Suprapubic skin (tissue), 4 donors: ENCODE measurements at regions not wholly inside any gene's neighbourhood (a gene's known extent, or its start where the extent isn't known, plus 50 kb on each side); places are given as distances from the start of the nearest gene placed in this dataset.
"Not testable (repeated sequence)": the region's sequence is repeated elsewhere in the genome, so short reads cannot be mapped to it uniquely, and the experiment has no call there.

Source experiments
- DNase-seq, 2 donors: peaks; one replicate each; pipeline ENCODE4 v3.0.0-alpha.2; 2019; ENCODE audit warnings: low spot score in 2 of 2
- H3K27ac ChIP-seq: fragments of 200-600 bp; sonication (generic); one replicate; pipeline ENCODE4 v1.5.1; 2019
- H3K27me3 ChIP-seq: fragments of 200-600 bp; sonication (generic); one replicate; pipeline ENCODE4 v1.5.1; 2019
- H3K36me3 ChIP-seq: fragments of 200-600 bp; sonication (generic); one replicate; pipeline ENCODE4 v1.5.1; 2019
- H3K4me1 ChIP-seq: fragments of 200-600 bp; sonication (generic); one replicate; pipeline ENCODE4 v1.5.1; 2019
- H3K4me3 ChIP-seq: fragments of 200-600 bp; sonication (generic); one replicate; pipeline ENCODE4 v1.5.1; 2019; ENCODE audit warnings: mild to moderate bottlenecking
- H3K9me3 ChIP-seq: fragments of 200-600 bp; sonication (generic); one replicate; pipeline ENCODE4 v1.5.1; 2019
- CTCF ChIP-seq, 2 donors: fragments of 200-600 bp in 1 of 2; fragments of 450-650 bp in 1 of 2; sonication (generic) in 1 of 2; IDR thresholded peaks; one replicate each; pipeline ENCODE4 v1.5.1; 2016 to 2019; ENCODE audit warnings: antibody characterized with exemption in 2 of 2, mild to moderate bottlenecking in 1 of 2, moderate library complexity in 1 of 2
- EP300 ChIP-seq: sonication (generic); formaldehyde crosslinking; IDR thresholded peaks from one replicate; pipeline ENCODE4 v1.6.1; 2017; ENCODE audit warnings: antibody characterized with exemption
- POLR2A ChIP-seq, 2 donors: fragments of 450-650 bp; IDR thresholded peaks; one replicate each; pipeline ENCODE4 v1.6.1; 2017; ENCODE audit warnings: antibody characterized with exemption in 2 of 2, mild to moderate bottlenecking in 2 of 2, moderate library complexity in 2 of 2
- POLR2AphosphoS5 ChIP-seq, 3 donors: sonication (generic); formaldehyde crosslinking; IDR thresholded peaks; one replicate each; pipeline ENCODE4 v1.6.1; 2017; ENCODE audit warnings: antibody characterized with exemption in 3 of 3
- WGBS: methylation state at CpG from one replicate; pipeline ENCODE4 v1.1.5; 2018; 5-methylcytosine and 5-hydroxymethylcytosine counted together

- DNase-seq: no peak
- no peaks in the 10 kb centered on the region for H3K4me1 ChIP-seq
- no peak for TF ChIP-seq POLR2AphosphoS5 (IDR thresholded peaks at IDR 0.05)
- no peak overlapping the region for H3K4me3 ChIP-seq
- no peak overlapping the region for H3K27ac ChIP-seq
- no peaks in the 10 kb centered on the region for H3K9me3 ChIP-seq
- no peaks in the 10 kb centered on the region for H3K27me3 ChIP-seq
- 61% methylated on average over 2 of the region's 2 CpGs for WGBS
- no peaks in the 10 kb centered on the region for H3K36me3 ChIP-seq
These were observed 761.2 kb downstream of the TENT5A start for GRCh38 chr6:80991316-80991715.

GRCh38 chr6:80988892-80989291 lies 763.6 kb downstream of the TENT5A start:
- no peaks in the 10 kb centered on the region for H3K4me1 ChIP-seq
- no peak overlapping the region for H3K4me3 ChIP-seq
- TF ChIP-seq POLR2AphosphoS5 (IDR thresholded peaks at IDR 0.05): no peak
- TF ChIP-seq EP300: no peak
- TF ChIP-seq CTCF (IDR thresholded peaks at IDR 0.05): no peak
- TF ChIP-seq POLR2A (IDR thresholded peaks at IDR 0.05): no peak
- no peak overlapping the region for H3K27ac ChIP-seq
- 70% methylated on average over 3 of the region's 3 CpGs for WGBS
- no peaks in the 10 kb centered on the region for H3K27me3 ChIP-seq
- no peak for DNase-seq
- no peaks in the 10 kb centered on the region for H3K36me3 ChIP-seq
- no peaks in the 10 kb centered on the region for H3K9me3 ChIP-seq

- TF ChIP-seq CTCF (IDR thresholded peaks at IDR 0.05): no peak
- no peak for TF ChIP-seq EP300
- no peak for TF ChIP-seq POLR2AphosphoS5 (IDR thresholded peaks at IDR 0.05)
- TF ChIP-seq POLR2A (IDR thresholded peaks at IDR 0.05): no peak
- no peak overlapping the region for H3K4me3 ChIP-seq
- no peaks in the 10 kb centered on the region for H3K9me3 ChIP-seq
- WGBS: 71% methylated on average over 3 of the region's 3 CpGs
- H3K27me3 ChIP-seq: no peaks in the 10 kb centered on the region
- no peaks in the 10 kb centered on the region for H3K4me1 ChIP-seq
- no peaks in the 10 kb centered on the region for H3K36me3 ChIP-seq
- no peak overlapping the region for H3K27ac ChIP-seq
- DNase-seq: no peak
These were observed 764.2 kb downstream of the TENT5A start for GRCh38 chr6:80988286-80988685.

GRCh38 chr6:80981226-80981625 lies 771.3 kb downstream of the TENT5A start:
- not testable (repeated sequence) for H3K9me3 ChIP-seq, H3K4me3 ChIP-seq, H3K36me3 ChIP-seq, DNase-seq, H3K27me3 ChIP-seq, H3K4me1 ChIP-seq, H3K27ac ChIP-seq
- 96% methylated on average over 2 of the region's 2 CpGs for WGBS

- DNase-seq: no peak
- Histone ChIP-seq H3K36me3 (no peaks in the 10 kb centered on the region), H3K27me3 (no peaks in the 10 kb centered on the region), H3K27ac (no peak overlapping the region), H3K9me3 (no peaks in the 10 kb centered on the region), H3K4me1 (no peaks in the 10 kb centered on the region), H3K4me3 (no peak overlapping the region)
- TF ChIP-seq POLR2AphosphoS5 (IDR thresholded peaks at IDR 0.05): no peak
- no peak for TF ChIP-seq POLR2A (IDR thresholded peaks at IDR 0.05)
- no peak for TF ChIP-seq CTCF (IDR thresholded peaks at IDR 0.05)
- no peak for TF ChIP-seq EP300
- WGBS: 72% methylated on average over 3 of the region's 3 CpGs
These were observed 776.1 kb downstream of the TENT5A start for GRCh38 chr6:80976336-80976735.

- Histone ChIP-seq H3K36me3 (no peaks in the 10 kb centered on the region), H3K27ac (no peak overlapping the region), H3K4me1 (no peaks in the 10 kb centered on the region), H3K4me3 (no peak overlapping the region), H3K27me3 (no peaks in the 10 kb centered on the region), H3K9me3 (no peaks in the 10 kb centered on the region)
- DNase-seq: no peak
- TF ChIP-seq POLR2A (IDR thresholded peaks at IDR 0.05): no peak
- no peak for TF ChIP-seq CTCF (IDR thresholded peaks at IDR 0.05)
- no peak for TF ChIP-seq EP300
- no peak for TF ChIP-seq POLR2AphosphoS5 (IDR thresholded peaks at IDR 0.05)
- 80% methylated on average over 2 of the region's 2 CpGs for WGBS
These were observed 777.9 kb downstream of the TENT5A start for GRCh38 chr6:80974579-80974978.
